Activated naive CD8-positive, alpha-beta T cell (primary cell): ENCODE measurements at regions not wholly inside any gene's neighbourhood (a gene's known extent, or its start where the extent isn't known, plus 50 kb on each side); places are given as distances from the start of the nearest gene placed in this dataset.

Source experiments
- H3K27ac Mint-ChIP-seq: one replicate; pipeline ENCODE4 v1.8.0; 2021; ENCODE audit warnings: mixed read lengths
- H3K27me3 Mint-ChIP-seq: one replicate; pipeline ENCODE4 v1.8.0; 2021; ENCODE audit warnings: mixed read lengths
- H3K36me3 Mint-ChIP-seq: one replicate; pipeline ENCODE4 v1.8.0; 2021; ENCODE audit warnings: mixed read lengths
- H3K4me1 Mint-ChIP-seq: one replicate; pipeline ENCODE4 v1.8.0; 2021; ENCODE audit warnings: low read depth, mixed read lengths
- H3K4me3 Mint-ChIP-seq: one replicate; pipeline ENCODE4 v1.8.0; 2021; ENCODE audit warnings: mild to moderate bottlenecking, mixed read lengths
- H3K9me3 Mint-ChIP-seq: one replicate; pipeline ENCODE4 v1.8.0; 2021; ENCODE audit warnings: low read depth, mixed read lengths

DNA sequence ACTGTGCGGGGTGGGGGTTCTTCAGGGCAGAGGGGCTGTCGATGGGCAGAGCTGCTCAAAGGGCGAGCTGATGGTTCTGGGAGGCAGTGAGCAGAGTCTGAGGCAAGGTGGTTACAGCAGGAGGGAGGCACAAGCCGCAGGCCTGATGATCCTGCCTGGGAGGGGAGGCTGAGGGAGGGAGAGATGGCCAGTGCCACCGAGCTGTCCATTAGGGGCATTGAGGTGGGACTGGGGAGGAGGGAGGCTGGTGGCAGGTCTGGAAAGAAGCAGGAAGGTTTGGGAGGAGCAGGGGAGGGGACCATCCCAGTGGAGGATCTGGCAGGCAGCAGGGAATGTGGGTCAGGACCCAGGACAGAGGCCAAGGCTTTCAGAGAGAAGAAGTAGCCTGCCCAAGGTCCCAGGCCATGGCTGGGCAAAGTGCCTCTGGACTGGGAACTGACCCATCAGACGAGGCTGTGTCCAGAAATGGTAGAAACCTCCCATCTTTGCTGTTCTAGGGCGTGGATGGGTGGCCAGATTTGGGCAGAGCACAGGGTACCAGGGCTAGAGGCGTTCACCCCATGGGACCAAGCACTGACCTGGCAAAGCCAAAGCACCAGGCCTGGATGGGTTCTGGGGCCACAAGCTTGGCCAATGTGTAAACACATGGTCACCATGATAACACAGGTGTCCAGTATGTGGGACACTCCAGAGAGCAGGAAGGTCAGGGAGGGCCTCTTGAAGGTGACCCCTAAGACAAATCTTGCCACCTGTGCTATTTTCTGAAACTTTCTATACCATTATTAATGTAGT lies 55.5 kb downstream of the INHBB start:
- no peaks in the 10 kb centered on the region for H3K4me1 Mint-ChIP-seq
- no peaks in the 10 kb centered on the region for H3K36me3 Mint-ChIP-seq
- no peak overlapping the region for H3K4me3 Mint-ChIP-seq
- peaks cover 4% of the 10 kb centered on the region for H3K27me3 Mint-ChIP-seq
- no peaks in the 10 kb centered on the region for H3K9me3 Mint-ChIP-seq
- H3K27ac Mint-ChIP-seq, result no peak overlapping the region

- H3K36me3 Mint-ChIP-seq, result no peaks in the 10 kb centered on the region
- no peaks in the 10 kb centered on the region for H3K9me3 Mint-ChIP-seq
- H3K27ac Mint-ChIP-seq, result no peak overlapping the region
- H3K4me3 Mint-ChIP-seq, result no peak overlapping the region
- no peaks in the 10 kb centered on the region for H3K4me1 Mint-ChIP-seq
- H3K27me3 Mint-ChIP-seq, result peaks cover 4% of the 10 kb centered on the region
Observed at GRCh38 chr2:120402067-120402433, 56.1 kb downstream of the INHBB start.

GRCh38 chr2:120402508-120402907 lies 56.6 kb downstream of the INHBB start:
- Mint-ChIP-seq H3K36me3 (peaks cover 1% of the 10 kb centered on the region), H3K27ac (no peak overlapping the region), H3K9me3 (peaks cover 2% of the 10 kb centered on the region), H3K4me1 (no peaks in the 10 kb centered on the region), H3K27me3 (peaks cover 4% of the 10 kb centered on the region), H3K4me3 (no peak overlapping the region)

DNA sequence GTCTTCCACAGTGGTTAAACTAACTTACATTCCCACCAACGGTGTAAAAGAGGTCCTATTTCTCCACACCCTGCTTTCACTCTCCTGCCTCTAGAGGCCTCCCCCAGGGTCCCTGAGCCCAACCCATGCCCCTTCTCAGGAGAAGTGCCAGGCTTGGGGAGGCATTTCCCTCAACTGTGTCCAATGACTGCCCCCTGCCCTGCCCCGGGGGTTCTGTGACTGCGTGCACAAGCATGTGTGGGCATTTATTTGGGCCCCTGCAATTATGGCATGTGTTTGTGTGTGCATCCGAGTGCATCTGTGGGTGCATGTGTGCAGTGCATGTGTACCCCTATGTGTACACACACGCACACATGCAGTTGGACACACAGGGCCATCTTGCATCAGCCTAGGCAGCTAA lies 57.3 kb downstream of the INHBB start:
- no peak overlapping the region for H3K27ac Mint-ChIP-seq
- peaks cover 2% of the 10 kb centered on the region for H3K36me3 Mint-ChIP-seq
- H3K4me3 Mint-ChIP-seq, result no peak overlapping the region
- H3K9me3 Mint-ChIP-seq, result peaks cover 7% of the 10 kb centered on the region
- H3K4me1 Mint-ChIP-seq, result no peaks in the 10 kb centered on the region
- peaks cover 1% of the 10 kb centered on the region for H3K27me3 Mint-ChIP-seq

GRCh38 chr2:120403676-120404075 lies 57.7 kb downstream of the INHBB start:
- no peak overlapping the region for H3K4me3 Mint-ChIP-seq
- H3K27ac Mint-ChIP-seq, result no peak overlapping the region
- H3K27me3 Mint-ChIP-seq, result peaks cover 1% of the 10 kb centered on the region
- H3K9me3 Mint-ChIP-seq, result peaks cover 11% of the 10 kb centered on the region
- H3K4me1 Mint-ChIP-seq, result no peaks in the 10 kb centered on the region
- H3K36me3 Mint-ChIP-seq, result peaks cover 2% of the 10 kb centered on the region

DNA sequence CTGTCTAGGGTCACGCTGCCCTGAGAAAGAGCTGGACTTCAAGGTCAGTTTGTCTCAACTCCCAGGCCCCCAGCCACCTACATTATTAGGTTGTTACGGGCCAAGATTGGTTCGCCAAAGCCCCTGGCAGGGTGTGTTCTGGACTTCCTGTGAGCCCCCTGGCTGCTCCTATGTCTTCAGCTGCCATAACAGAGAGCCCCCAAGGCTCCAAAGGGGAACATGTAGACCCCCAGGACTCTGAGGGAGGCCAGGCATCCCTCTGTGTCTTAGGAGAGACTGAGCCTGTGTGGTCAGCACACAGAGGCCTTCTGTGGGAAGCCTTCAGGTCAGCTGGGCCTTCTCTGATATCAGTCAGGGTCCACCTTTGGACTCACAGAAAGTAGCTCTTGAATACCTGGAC lies 58.3 kb downstream of the INHBB start:
- Mint-ChIP-seq H3K4me1 (no peaks in the 10 kb centered on the region), H3K27ac (no peak overlapping the region), H3K27me3 (peaks cover 1% of the 10 kb centered on the region), H3K36me3 (peaks cover 2% of the 10 kb centered on the region), H3K9me3 (peaks cover 13% of the 10 kb centered on the region), H3K4me3 (no peak overlapping the region)

- Mint-ChIP-seq H3K4me3 (no peak overlapping the region), H3K27ac (no peak overlapping the region), H3K4me1 (no peaks in the 10 kb centered on the region), H3K9me3 (peaks cover 13% of the 10 kb centered on the region), H3K27me3 (peaks cover 1% of the 10 kb centered on the region), H3K36me3 (peaks cover 2% of the 10 kb centered on the region)
Observed at GRCh38 chr2:120404941-120405758, 59.2 kb downstream of the INHBB start.

DNA sequence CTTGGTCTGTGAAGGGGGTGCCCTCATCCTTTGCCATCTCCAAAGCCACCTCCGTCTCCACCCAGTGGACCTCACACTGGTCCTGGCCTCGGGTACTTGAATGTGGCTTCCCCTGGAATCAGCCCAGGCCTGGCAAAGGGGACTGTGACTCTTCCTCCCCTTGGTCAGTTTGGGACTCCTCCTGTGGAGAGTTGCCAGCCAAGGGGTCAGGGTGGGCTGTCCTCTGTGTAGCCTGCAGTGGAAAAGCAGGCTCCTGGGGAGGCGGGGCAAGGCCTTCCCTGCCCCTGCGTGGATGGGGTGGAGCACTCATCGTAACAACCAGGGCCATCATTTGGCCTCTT lies 59.8 kb downstream of the INHBB start:
- H3K4me1 Mint-ChIP-seq, result no peaks in the 10 kb centered on the region
- H3K9me3 Mint-ChIP-seq, result peaks cover 13% of the 10 kb centered on the region
- no peak overlapping the region for H3K27ac Mint-ChIP-seq
- H3K27me3 Mint-ChIP-seq, result peaks cover 1% of the 10 kb centered on the region
- H3K36me3 Mint-ChIP-seq, result peaks cover 2% of the 10 kb centered on the region
- H3K4me3 Mint-ChIP-seq, result no peak overlapping the region

- Mint-ChIP-seq H3K27ac (no peak overlapping the region), H3K36me3 (peaks cover 2% of the 10 kb centered on the region), H3K4me1 (no peaks in the 10 kb centered on the region), H3K9me3 (peaks cover 13% of the 10 kb centered on the region), H3K4me3 (no peak overlapping the region), H3K27me3 (peaks cover 1% of the 10 kb centered on the region)
Observed at GRCh38 chr2:120406566-120406965, 60.6 kb downstream of the INHBB start.

- H3K27me3 Mint-ChIP-seq, result peaks cover 4% of the 10 kb centered on the region
- H3K4me3 Mint-ChIP-seq, result no peak overlapping the region
- peaks cover 13% of the 10 kb centered on the region for H3K9me3 Mint-ChIP-seq
- H3K36me3 Mint-ChIP-seq, result peaks cover 2% of the 10 kb centered on the region
- no peaks in the 10 kb centered on the region for H3K4me1 Mint-ChIP-seq
- no peak overlapping the region for H3K27ac Mint-ChIP-seq
Observed at GRCh38 chr2:120410487-120410886, 64.6 kb downstream of the INHBB start.

- Mint-ChIP-seq H3K9me3 (no peaks in the 10 kb centered on the region), H3K4me3 (no peak overlapping the region), H3K27ac (no peak overlapping the region), H3K36me3 (no peaks in the 10 kb centered on the region), H3K27me3 (peaks cover 2% of the 10 kb centered on the region), H3K4me1 (no peaks in the 10 kb centered on the region)
Observed at GRCh38 chr2:120415060-120415459, 69.1 kb downstream of the INHBB start.

DNA sequence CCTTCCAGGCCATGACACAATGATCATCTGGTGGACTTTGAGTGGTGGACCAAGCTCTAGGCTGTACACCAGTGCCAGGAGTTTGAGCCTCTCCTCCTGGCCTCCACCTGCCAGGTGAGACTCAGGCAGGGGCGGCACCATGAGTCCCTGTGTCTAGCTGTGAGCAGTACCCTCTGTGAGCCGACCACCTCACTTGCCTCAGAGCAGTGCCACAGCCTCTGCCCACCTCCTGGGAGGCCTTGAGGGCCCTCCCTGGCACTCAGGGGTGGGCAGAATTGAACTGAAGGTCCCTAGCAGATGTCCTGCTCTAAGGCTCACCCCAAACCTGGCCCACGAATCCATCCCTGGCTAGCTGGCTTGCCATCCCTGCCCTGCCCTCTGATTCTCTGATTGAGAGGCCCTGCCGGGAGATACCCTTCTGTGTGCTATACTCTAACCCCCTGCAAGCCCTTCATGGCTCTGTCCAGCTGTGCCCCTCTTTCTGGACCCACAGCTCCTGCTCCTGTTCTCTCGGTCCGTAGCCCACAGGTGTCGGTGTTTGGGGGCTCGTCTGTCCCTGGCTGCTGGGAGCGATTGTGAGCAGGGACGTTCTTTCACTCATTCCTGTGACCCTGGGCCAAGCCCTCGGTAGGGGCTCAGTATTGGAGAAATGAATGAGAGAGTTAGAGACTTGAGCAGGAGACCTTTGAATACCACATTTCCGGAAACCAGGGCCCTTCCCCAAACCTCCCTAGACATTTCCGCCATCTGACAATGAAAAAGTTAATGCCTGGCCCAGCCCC lies 70.0 kb downstream of the INHBB start:
- Mint-ChIP-seq H3K4me1 (no peaks in the 10 kb centered on the region), H3K4me3 (no peak overlapping the region), H3K36me3 (no peaks in the 10 kb centered on the region), H3K27me3 (peaks cover 2% of the 10 kb centered on the region), H3K27ac (no peak overlapping the region), H3K9me3 (no peaks in the 10 kb centered on the region)

DNA sequence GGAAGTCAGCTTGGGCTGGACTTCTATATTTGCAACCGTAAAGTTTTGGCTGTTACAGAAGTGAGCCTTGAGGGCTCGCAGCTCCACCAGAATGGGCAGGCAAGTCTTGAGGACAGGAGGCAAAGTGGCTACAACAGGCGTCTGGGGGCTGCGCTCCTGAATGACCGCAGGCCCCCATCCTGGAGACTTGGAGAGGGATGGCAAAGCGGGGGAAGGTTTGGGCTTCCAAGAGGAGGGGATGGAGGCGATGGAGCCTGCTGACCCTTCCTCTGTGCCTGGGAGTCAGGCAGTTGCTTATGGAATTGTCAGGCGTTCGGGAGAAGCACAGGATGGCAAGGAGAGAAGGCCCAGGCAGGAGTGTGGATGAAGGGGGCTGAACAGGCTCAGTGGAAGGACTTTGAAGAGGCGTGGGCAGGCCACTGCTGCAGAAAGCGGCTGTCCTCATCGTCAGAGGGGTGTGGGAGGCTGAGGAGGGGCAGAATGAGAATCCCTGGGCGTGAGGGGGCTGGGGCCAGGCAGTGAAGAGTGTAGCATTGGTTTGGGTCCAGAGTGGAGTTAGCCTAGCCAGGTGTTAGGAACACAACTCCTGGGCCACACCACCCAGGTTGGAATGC lies 72.3 kb downstream of the INHBB start:
- no peak overlapping the region for H3K4me3 Mint-ChIP-seq
- peaks cover 2% of the 10 kb centered on the region for H3K27me3 Mint-ChIP-seq
- no peak overlapping the region for H3K27ac Mint-ChIP-seq
- H3K4me1 Mint-ChIP-seq, result no peaks in the 10 kb centered on the region
- H3K9me3 Mint-ChIP-seq, result no peaks in the 10 kb centered on the region
- H3K36me3 Mint-ChIP-seq, result no peaks in the 10 kb centered on the region

DNA sequence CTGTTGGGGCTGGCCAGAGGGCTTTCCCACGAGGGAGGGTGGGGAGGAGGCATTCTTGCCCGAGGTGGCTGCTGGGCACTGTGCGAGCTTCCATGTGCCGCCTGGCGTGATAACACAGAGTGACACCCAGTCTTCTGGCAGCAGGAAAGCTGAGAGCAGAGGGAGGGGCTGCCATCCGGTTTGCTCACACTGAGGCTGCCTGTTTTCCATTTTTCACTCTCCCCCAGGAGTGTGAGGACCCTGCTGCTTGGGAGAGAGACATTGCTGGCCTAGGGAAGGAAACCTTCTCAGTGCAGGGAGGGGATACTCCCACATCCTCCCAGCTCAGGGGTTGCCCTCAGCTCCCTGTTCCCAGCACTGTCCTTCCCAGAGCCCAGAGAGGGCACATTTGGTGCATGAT lies 73.1 kb downstream of the INHBB start:
- no peaks in the 10 kb centered on the region for H3K9me3 Mint-ChIP-seq
- no peak overlapping the region for H3K27ac Mint-ChIP-seq
- H3K4me3 Mint-ChIP-seq, result no peak overlapping the region
- no peaks in the 10 kb centered on the region for H3K4me1 Mint-ChIP-seq
- H3K36me3 Mint-ChIP-seq, result no peaks in the 10 kb centered on the region
- peaks cover 5% of the 10 kb centered on the region for H3K27me3 Mint-ChIP-seq

DNA sequence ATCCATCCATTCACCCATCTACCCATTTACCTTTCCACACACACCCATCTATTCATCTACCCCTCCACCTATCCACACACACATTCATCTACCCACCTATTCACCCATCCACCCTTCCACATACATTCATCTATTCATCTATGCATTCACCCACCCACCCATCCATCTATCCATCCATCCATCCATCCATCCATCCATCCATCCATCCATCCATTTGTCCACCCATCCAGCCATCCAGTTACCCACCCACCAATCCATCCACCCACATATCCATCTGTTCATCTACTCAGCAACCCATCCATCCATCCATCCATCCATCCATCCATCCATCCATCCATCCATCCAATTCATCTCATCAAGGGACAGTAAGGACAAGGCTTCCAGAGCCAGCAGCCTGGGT lies 74.0 kb downstream of the INHBB start:
- Mint-ChIP-seq H3K9me3 (no peaks in the 10 kb centered on the region), H3K4me3 (no peak overlapping the region), H3K4me1 (no peaks in the 10 kb centered on the region), H3K36me3 (no peaks in the 10 kb centered on the region), H3K27me3 (peaks cover 4% of the 10 kb centered on the region), H3K27ac (no peak overlapping the region)
